SK-N-MC (cell line): ENCODE measurements at regions not wholly inside any gene's neighbourhood (a gene's known extent, or its start where the extent isn't known, plus 50 kb on each side); places are given as distances from the start of the nearest gene placed in this dataset.

ENCODE experiments used
- DNase-seq: peaks from one replicate; pipeline ENCODE4 v3.0.0-alpha.2; 2011; ENCODE audit warnings: low read depth, low spot score
- H3K27ac ChIP-seq: fragments of 200-600 bp; sonication (generic); 2 replicates; pipeline ENCODE4 v1.5.1; 2016; ENCODE audit warnings: mixed run types
- H3K36me3 ChIP-seq: fragments of 200-600 bp; sonication (generic); 2 replicates; pipeline ENCODE4 v1.6.1; 2017; ENCODE audit warnings: antibody characterized with exemption, low read length, mixed read lengths; ENCODE audit not compliant: insufficient read depth
- H3K4me3 ChIP-seq: fragments of 200-600 bp; sonication (generic); 2 replicates; pipeline ENCODE4 v1.5.1; 2016
- H3K9ac ChIP-seq: fragments of 200-600 bp; sonication (generic); 2 replicates; pipeline ENCODE4 v1.8.0; 2017; ENCODE audit warnings: mixed run types, mixed read lengths; ENCODE audit not compliant: insufficient read length
- H3K9me3 ChIP-seq: fragments of 200-600 bp; sonication (generic); 2 replicates; pipeline ENCODE4 v1.6.1; 2017; ENCODE audit warnings: low read depth, mild to moderate bottlenecking, antibody characterized with exemption, low read length, moderate library complexity, mixed read lengths
- EZH2 ChIP-seq: fragments of 200-600 bp; sonication (generic); IDR thresholded peaks from one replicate; pipeline ENCODE4 v1.6.1; 2017; ENCODE audit warnings: antibody characterized with exemption
- FOXP2 ChIP-seq: optimal IDR thresholded peaks from 2 replicates; pipeline ENCODE3; 2011; ENCODE audit warnings: mild to moderate bottlenecking, moderate library complexity; ENCODE audit not compliant: insufficient read depth; ENCODE audit errors: extremely low read length, control extremely low read depth
- POLR2AphosphoS5 ChIP-seq: IDR thresholded peaks from 2 replicates; pipeline ENCODE4 v1.6.1; 2012; ENCODE audit warnings: mild to moderate bottlenecking, low read depth, low read length, borderline replicate concordance

DNA sequence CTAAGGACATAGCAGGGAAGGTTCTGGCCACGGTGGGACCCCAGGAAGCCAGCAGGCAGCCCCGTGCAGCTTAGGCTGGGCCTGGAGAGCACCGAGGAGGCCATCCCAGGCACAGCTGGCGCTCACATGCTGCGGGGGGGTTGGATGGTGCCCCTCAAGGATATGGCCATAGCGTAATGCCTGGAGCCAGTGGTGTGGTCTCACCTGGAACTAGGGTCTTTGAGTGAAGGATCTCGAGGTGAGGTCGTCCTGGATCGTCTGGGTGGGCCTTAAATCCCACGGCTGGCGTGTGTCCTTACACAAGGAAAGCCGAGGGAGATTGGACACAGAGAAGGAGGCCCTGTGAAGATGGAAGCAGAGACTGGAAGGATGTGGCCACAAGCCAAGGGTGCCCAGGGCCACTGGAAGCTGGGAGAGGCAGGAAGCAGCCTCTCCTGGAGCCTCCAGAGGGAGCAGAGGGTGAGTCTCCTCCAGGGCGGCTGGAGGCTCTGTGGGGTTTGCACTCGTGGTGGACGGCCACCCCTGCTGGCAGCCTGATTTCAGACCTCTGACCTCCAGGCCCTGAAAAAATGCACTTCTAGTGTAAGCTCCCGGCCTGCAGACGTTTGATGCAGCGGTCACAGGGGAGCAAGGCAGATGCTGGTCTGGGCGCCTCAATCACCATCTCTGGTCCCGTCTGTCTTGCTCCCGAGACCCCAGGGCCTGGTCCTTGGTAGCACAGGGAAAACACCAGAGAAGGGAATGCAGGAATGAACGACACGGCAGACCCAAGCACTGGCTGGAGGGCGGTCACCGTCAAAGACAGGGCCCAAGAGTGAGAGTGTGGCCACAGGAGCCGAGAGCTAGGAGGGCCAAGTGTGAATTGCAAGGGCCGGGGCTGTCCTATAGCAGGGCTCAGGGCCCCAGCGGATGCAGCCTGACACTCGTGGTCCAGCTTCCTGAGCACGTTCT is 218.6 kb downstream of the KIF26A start:
- Histone ChIP-seq H3K9me3 (no peaks in the 10 kb centered on the region), H3K4me3 (no peak overlapping the region), H3K36me3 (no peaks in the 10 kb centered on the region), H3K27ac (no peak overlapping the region), H3K9ac (no peak overlapping the region)
- TF ChIP-seq FOXP2 (no peak), EZH2 (no peak), POLR2AphosphoS5 (no peak)
- no peak for DNase-seq

DNA sequence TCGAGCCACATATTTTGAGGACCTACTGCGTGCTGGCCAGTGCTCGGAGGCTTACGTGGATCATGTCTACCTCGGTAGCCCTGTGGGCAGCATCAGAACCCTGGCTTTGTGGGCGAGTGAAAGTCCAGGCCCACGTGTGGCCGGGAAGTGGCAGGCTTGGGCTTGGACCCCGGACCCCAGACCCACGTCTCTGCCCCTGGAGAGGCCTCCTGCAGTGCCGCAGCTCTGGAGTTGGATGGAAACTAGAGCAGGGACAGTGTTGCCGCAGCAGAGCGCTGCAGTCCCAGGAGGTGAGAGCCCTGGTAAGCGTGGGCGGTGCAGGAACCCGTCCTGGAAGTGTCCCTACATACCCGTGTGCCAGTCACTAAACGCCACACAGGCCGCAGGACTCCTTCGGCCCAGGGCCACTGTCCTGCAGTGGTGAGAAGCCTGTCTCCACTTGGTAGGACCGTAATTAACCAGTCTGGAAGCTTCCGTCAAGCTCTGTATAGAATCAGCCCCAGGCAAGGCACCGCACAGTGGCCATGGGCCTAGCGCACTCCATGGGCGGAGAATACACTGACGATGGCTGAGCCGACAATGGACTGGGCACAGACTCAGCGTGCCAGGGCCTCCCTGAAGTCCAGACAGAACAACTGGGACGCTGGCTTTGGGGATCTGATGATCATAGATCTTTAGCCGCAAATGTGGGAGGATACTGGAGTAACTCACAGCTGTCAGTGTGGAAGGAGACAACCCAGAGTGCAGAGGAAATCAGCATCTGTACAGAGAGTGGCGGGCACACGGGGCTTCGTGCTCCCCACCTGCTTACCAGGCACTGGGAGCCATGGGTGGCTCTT is 219.5 kb downstream of the KIF26A start:
- H3K9ac ChIP-seq, result no peak overlapping the region
- no peak overlapping the region for H3K4me3 ChIP-seq
- no peak for DNase-seq
- no peak for TF ChIP-seq FOXP2
- no peak for TF ChIP-seq POLR2AphosphoS5
- TF ChIP-seq EZH2, result peak; percentile 52
- no peaks in the 10 kb centered on the region for H3K9me3 ChIP-seq
- no peak overlapping the region for H3K27ac ChIP-seq
- no peaks in the 10 kb centered on the region for H3K36me3 ChIP-seq

DNA sequence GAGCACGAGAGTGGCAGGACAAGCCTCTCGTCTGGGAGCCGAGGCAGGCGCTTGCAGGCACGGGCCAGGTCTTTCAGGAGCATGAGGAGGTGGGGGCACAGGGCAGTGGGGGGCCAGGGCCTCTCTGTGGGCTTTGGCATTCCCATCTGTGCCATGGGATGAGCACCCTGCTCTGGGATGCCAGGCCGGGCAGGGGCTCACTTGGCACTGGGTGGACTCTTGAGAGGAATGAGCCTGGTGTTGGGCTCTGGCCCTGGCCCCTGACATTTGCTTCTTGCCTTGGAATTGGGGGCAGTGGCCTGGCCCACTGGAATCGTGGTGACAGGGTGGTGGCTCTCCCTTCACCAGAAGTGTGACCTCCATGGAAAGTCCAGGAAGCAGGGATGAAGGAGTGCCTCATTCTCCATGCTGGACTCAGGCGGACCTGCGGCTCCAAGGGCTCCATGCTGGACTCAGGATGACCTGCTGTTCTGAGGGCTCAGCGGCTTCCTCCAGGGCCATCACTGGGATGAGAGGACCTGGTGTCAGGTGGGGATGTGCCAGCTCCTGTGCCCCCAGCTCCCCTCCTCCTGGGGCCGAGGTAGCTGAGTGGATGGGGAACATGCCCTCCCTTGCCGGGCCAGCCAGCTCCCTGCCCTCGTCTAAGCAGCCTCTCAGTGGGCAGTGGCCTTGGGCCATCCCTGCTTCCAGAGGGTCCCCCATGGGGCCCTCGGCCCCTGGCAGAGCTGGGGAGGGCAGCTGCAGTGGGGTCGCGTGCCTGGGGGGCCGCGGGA is 220.3 kb downstream of the KIF26A start:
- no peak overlapping the region for H3K27ac ChIP-seq
- no peak overlapping the region for H3K9ac ChIP-seq
- TF ChIP-seq FOXP2 (no peak), EZH2 (no peak), POLR2AphosphoS5 (no peak)
- no peaks in the 10 kb centered on the region for H3K36me3 ChIP-seq
- no peak for DNase-seq
- H3K4me3 ChIP-seq, result no peak overlapping the region
- no peaks in the 10 kb centered on the region for H3K9me3 ChIP-seq

DNA sequence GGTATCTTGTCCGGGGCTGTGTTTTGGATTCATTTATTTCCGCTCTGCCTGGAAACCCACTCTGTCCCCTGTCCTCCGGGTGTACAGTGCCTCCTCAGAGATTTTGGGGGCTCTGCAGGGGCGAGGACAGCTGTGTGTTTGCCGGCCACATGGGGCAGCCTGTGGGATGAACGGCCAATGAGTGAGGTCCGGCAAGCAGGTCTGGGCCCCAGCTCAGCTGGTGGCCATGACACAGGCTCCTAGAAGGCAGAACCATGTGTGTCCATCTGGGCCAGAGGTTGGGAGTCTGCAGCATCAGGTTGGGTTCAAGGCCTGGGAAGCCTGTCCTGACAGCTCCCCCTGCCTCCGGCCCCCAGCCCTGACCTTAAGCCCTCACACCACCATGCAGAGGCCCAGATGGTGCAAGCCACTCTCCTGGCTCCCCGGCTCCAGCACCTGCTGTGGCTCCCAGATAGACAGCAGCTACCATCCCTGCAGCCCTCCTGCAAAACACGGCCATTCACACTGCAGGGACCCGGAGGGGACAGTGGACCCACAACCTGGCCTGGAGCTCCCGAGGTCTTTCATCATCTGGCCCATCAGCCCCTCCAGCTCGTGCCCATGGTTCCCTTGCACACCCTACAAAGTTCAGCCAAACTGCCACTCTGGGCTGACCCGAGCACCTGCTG is 220.1 kb upstream of the C14orf180 start:
- H3K4me3 ChIP-seq, result no peak overlapping the region
- no peak for DNase-seq
- no peaks in the 10 kb centered on the region for H3K36me3 ChIP-seq
- no peak overlapping the region for H3K9ac ChIP-seq
- TF ChIP-seq EZH2, result no peak
- no peak for TF ChIP-seq FOXP2
- TF ChIP-seq POLR2AphosphoS5, result no peak
- no peak overlapping the region for H3K27ac ChIP-seq
- H3K9me3 ChIP-seq, result no peaks in the 10 kb centered on the region

DNA sequence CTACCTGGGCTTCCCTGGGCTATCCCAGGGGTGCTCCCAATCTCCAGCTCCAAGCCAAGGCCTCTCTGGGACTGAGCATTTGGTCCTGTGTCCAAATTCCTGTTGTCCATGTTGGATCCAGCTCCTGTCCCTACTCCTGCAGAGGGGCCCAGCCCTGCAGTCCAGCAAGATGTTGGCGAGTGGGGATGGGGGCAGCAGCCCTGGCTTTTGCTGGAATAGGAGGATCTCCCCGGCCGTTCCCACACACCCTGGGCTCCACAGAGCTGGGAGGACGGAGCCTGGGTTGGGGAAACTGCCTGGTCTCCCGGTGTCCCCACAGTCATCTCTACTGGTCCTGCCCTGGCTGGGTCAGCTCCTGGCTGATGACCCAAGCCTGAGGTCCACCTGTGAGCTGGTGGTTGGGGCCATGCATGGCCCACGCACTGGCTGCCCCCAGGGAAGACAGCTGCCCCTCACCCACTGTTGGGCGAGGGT is 219.6 kb upstream of the C14orf180 start:
- H3K4me3 ChIP-seq, result no peak overlapping the region
- TF ChIP-seq EZH2 (no peak), FOXP2 (no peak), POLR2AphosphoS5 (no peak)
- H3K9ac ChIP-seq, result no peak overlapping the region
- H3K9me3 ChIP-seq, result no peaks in the 10 kb centered on the region
- DNase-seq, result no peak
- no peaks in the 10 kb centered on the region for H3K36me3 ChIP-seq
- H3K27ac ChIP-seq, result no peak overlapping the region

DNA sequence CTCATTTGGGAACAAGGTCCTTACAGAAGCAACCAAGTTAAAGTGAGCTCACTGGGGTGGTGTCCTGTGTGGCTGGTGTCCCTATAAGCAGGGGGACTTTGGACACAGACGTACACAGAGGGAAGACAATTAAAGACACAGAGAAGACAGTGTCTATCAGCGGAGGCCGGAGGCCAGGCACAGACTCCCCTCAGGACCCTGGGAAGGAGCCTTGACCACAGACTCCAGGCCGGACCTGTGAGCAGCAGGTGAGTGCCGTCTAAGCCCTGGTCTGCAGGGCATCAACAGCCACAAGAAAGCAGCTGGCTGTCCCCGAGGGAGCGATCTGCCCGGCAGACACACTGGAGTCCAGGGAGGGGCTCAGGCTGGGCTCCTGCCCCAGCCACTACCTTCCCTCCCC is 219.1 kb upstream of the C14orf180 start:
- Histone ChIP-seq H3K9ac (no peak overlapping the region), H3K9me3 (no peaks in the 10 kb centered on the region), H3K36me3 (no peaks in the 10 kb centered on the region), H3K27ac (no peak overlapping the region), H3K4me3 (no peak overlapping the region)
- no peak for TF ChIP-seq POLR2AphosphoS5
- TF ChIP-seq EZH2, result no peak
- no peak for TF ChIP-seq FOXP2
- no peak for DNase-seq

DNA sequence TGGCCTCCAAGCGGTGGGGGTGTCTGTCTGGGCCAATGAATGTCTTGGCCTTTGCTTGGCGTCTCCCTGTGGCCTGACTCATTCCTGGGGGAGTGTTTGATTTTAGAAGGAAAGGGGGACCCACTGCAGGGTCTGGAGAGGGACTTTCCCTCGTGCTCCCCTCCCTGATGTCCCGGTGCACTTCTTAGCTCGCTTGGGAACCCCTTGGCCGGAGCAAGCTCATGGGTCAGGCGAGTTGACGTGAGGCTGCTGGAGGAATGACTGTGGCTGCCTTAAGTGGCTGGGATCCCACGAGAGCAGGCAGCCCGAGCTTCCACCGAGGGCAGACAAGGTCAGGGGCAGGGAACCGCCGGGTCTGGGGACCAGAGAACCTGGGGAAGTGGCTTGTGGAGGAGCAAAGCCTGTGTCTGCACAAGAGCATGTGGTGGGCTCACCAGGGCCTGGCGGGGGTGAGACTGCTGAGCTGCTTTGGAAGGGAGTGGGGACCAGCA is 218.4 kb upstream of the C14orf180 start:
- TF ChIP-seq POLR2AphosphoS5 (no peak), FOXP2 (no peak), EZH2 (no peak)
- no peaks in the 10 kb centered on the region for H3K36me3 ChIP-seq
- no peak overlapping the region for H3K4me3 ChIP-seq
- no peak overlapping the region for H3K27ac ChIP-seq
- DNase-seq, result no peak
- H3K9ac ChIP-seq, result no peak overlapping the region
- H3K9me3 ChIP-seq, result no peaks in the 10 kb centered on the region
